ENCODE measurements at regions not wholly inside any gene's neighbourhood (a gene's known extent, or its start where the extent isn't known, plus 50 kb on each side); places are given as distances from the start of the nearest gene placed in this dataset.

DNA sequence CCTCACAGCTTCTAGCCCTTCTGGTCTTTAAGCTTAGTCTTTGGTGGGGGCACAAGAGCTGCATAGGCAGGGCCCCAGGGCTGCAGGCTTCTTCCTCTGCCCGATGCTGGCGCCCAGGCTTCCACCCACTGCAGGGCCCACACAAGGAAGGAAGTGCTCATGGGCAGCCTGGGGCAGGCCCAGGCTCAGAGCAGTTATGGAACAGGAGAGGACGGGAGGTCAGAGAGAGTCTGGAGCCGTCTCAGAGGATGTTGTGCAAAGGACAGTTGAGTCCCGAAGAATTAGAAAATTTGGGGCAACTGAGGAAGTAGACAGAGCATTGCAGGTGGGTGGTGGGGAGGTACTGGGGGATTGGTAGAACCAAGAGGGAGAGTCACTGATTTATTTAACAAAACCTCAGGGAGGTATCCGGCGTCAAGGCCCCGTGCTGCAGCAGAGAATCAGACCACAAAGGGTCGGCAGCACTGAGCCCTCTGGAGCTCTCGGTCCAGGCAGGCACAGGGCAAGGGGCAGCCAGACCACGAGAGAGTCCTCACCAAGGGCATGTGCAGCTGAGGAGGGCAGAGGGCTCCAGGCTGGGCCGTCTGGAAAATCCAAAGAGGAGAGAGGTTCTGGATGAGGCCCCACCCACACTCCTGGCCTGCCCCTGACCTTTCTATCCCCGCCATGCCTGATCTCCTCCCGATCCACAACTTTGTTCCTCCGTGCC is 110.8 kb upstream of the GLI2 start:
- Histone ChIP-seq H3K27me3 (no peaks in the 10 kb centered on the region), H3K27ac (no peak overlapping the region), H3K9me3 (no peaks in the 10 kb centered on the region), H3K36me3 (no peaks in the 10 kb centered on the region), H3K4me3 (no peak overlapping the region), H3K4me1 (no peaks in the 10 kb centered on the region)
- intact Hi-C loops (cut with DNase I) = no loop called here
- TF ChIP-seq, protein P1, sequence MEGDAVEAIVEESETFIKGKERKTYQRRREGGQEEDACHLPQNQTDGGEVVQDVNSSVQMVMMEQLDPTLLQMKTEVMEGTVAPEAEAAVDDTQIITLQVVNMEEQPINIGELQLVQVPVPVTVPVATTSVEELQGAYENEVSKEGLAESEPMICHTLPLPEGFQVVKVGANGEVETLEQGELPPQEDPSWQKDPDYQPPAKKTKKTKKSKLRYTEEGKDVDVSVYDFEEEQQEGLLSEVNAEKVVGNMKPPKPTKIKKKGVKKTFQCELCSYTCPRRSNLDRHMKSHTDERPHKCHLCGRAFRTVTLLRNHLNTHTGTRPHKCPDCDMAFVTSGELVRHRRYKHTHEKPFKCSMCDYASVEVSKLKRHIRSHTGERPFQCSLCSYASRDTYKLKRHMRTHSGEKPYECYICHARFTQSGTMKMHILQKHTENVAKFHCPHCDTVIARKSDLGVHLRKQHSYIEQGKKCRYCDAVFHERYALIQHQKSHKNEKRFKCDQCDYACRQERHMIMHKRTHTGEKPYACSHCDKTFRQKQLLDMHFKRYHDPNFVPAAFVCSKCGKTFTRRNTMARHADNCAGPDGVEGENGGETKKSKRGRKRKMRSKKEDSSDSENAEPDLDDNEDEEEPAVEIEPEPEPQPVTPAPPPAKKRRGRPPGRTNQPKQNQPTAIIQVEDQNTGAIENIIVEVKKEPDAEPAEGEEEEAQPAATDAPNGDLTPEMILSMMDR (IDR thresholded peaks at IDR 0.05) = no peak
- no peak for TF ChIP-seq POLR2A (IDR thresholded peaks at IDR 0.05)
- TF ChIP-seq POLR2AphosphoS5 (IDR thresholded peaks at IDR 0.05; ENCODE audit: insufficient read depth in 1 of 2, low read depth in 1 of 2) = no peak
- DNase-seq (ENCODE audit: extremely low spot score in 2 of 2) = no peak

DNA sequence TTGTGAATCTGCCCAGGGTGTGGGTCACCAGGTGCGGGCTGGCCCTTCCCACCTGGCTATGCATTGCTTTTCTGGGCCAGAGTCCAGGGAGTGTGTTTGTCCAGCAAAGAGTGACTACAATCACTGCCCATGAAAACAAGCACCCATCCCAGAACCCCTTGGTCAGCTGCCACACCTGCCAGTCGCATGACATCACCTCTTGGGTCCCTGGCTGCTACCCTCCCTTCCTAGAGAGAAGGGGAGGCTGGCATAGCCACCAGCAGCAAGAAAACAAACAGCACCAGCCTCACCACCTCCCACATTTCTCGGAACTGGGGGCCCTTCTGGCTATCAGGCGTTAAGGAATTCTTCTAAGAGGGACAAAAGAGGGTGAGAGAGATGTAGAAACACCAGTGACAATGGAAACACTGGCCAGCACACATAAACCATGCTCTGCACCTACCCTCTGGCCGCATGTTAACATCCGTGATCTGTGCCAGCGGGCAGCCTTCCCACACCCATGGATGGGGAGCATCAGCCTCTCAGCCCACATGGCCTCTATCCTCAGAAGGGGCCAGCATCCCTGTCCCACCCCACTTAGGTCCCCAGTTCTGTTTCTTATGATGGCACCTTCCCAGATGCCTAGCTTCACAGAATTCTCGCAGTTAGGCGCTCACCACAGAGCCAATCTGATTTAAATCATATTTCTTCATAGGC is 109.7 kb upstream of the GLI2 start:
- no peaks in the 10 kb centered on the region for H3K9me3 ChIP-seq
- no peak for DNase-seq (ENCODE audit: extremely low spot score in 2 of 2)
- H3K27ac ChIP-seq = no peak overlapping the region
- H3K4me1 ChIP-seq = no peaks in the 10 kb centered on the region
- no peaks in the 10 kb centered on the region for H3K27me3 ChIP-seq
- no peaks in the 10 kb centered on the region for H3K36me3 ChIP-seq
- intact Hi-C loops (cut with DNase I) = no loop called here
- no peak overlapping the region for H3K4me3 ChIP-seq
- TF ChIP-seq, protein P1 (IDR thresholded peaks at IDR 0.05) = no peak
- TF ChIP-seq POLR2AphosphoS5 (IDR thresholded peaks at IDR 0.05; ENCODE audit: insufficient read depth in 1 of 2, low read depth in 1 of 2) (no peak), POLR2A (IDR thresholded peaks at IDR 0.05) (no peak)

DNA sequence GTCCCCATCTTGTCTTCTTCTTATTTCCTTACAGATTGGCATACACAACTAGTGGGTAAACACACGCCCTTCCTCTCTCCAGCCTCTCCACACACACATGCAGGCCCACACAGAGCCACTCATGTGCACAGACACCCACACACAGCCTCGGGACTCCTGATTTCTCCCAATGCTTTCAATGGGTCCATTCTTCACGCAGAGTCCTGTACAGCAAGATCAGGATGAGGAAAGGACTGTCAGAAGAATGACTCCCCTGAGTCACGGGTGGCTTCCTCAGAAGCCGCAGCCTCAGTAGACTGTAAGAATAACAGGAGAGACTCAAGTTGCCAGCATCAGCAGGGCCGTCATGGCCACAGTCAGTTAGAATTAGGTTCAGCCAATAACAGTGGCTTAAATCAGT is 109.1 kb upstream of the GLI2 start:
- TF ChIP-seq, protein P1 (IDR thresholded peaks at IDR 0.05) = no peak
- no peak for TF ChIP-seq POLR2AphosphoS5 (IDR thresholded peaks at IDR 0.05; ENCODE audit: insufficient read depth in 1 of 2, low read depth in 1 of 2)
- no peak for TF ChIP-seq POLR2A (IDR thresholded peaks at IDR 0.05)

DNA sequence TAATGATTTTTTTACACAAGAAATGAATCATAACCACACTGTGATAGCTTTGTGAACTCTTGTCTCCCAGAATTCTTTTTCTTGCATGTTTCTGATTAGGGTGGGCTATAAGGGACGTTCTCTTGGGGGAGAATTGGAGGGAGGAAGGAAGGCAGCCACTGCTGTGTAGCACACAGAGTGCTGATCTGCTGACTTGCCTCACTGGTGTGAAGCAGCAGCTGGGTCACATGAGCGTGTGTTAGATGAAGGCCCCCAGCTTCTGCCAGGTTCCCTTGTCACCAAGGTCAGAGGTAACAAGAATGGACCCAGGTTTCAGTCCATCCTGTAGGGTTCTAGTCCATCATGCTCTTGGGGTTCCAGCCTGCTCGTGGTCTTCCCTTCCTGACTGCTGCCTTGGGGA is 107.4 kb upstream of the GLI2 start:
- Histone ChIP-seq H3K27me3 (no peaks in the 10 kb centered on the region), H3K27ac (no peak overlapping the region), H3K4me3 (no peak overlapping the region), H3K9me3 (no peaks in the 10 kb centered on the region), H3K4me1 (no peaks in the 10 kb centered on the region), H3K36me3 (no peaks in the 10 kb centered on the region)
- intact Hi-C loops (cut with DNase I) = no loop called here
- TF ChIP-seq POLR2A (IDR thresholded peaks at IDR 0.05) = no peak
- TF ChIP-seq POLR2AphosphoS5 (IDR thresholded peaks at IDR 0.05; ENCODE audit: insufficient read depth in 1 of 2, low read depth in 1 of 2) = no peak
- TF ChIP-seq, protein P1 (IDR thresholded peaks at IDR 0.05) = no peak
- no peak for DNase-seq (ENCODE audit: extremely low spot score in 2 of 2)

More for the DNA sequence above, 109.1 kb upstream of the GLI2 start:
- no peak overlapping the region for H3K27ac ChIP-seq
- no peak for DNase-seq (ENCODE audit: extremely low spot score in 2 of 2)
- no peak overlapping the region for H3K4me3 ChIP-seq
- no peaks in the 10 kb centered on the region for H3K36me3 ChIP-seq
- no peaks in the 10 kb centered on the region for H3K4me1 ChIP-seq
- H3K27me3 ChIP-seq = no peaks in the 10 kb centered on the region
- intact Hi-C loops (cut with DNase I) = no loop called here
- no peaks in the 10 kb centered on the region for H3K9me3 ChIP-seq

All from vagina (tissue), 2 donors.